Stomach (tissue), 8 donors: ENCODE measurements at regions not wholly inside any gene's neighbourhood (a gene's known extent, or its start where the extent isn't known, plus 50 kb on each side); places are given as distances from the start of the nearest gene placed in this dataset.

Experiments
- DNase-seq, 2 donors: peaks; one replicate each; pipeline versions ENCODE4 v3.0.0 to v3.0.0-alpha.2; 2013 to 2019
- H3K27ac ChIP-seq, 5 donors: fragments of 200-600 bp in 4 of 5; sonication (generic) in 4 of 5; one replicate each; pipeline ENCODE4 v1.5.1; 2013 to 2019; ENCODE audit warnings: mild to moderate bottlenecking in 1 of 5, moderate library complexity in 1 of 5
- H3K27me3 ChIP-seq, 3 donors: fragments of 200-600 bp; sonication (generic); one replicate each; pipeline ENCODE4 v1.5.1; 2017 to 2019; ENCODE audit warnings: mixed run types in 1 of 3
- H3K36me3 ChIP-seq, 4 donors: fragments of 200-600 bp; sonication (generic); 1 replicate in 3 of 4; 2 replicates in 1 of 4; pipeline ENCODE4 v1.5.1; 2016 to 2019
- H3K4me1 ChIP-seq, 4 donors: fragments of 200-600 bp; sonication (generic); one replicate each; pipeline ENCODE4 v1.5.1; 2016 to 2019
- H3K4me3 ChIP-seq, 4 donors: fragments of 200-600 bp; sonication (generic) in 3 of 4; one replicate each; pipeline ENCODE4 v1.5.1; 2016 to 2019; ENCODE audit warnings: mild to moderate bottlenecking in 1 of 4
- H3K9me3 ChIP-seq, 4 donors: fragments of 200-600 bp; sonication (generic); one replicate each; pipeline ENCODE4 v1.5.1; 2016 to 2019
- CTCF ChIP-seq, 7 experiments: fragments of 450-650 bp in 4 of 7; fragments of 200-600 bp in 3 of 7; sonication (generic) in 3 of 7; IDR thresholded peaks; one replicate each; pipeline ENCODE4 v1.5.1; 2016 to 2019; ENCODE audit warnings: antibody characterized with exemption in 7 of 7, control low read depth in 2 of 7, mild to moderate bottlenecking in 1 of 7
- EP300 ChIP-seq: sonication (generic); formaldehyde crosslinking; IDR thresholded peaks from one replicate; pipeline ENCODE4 v1.6.1; 2017; ENCODE audit warnings: antibody characterized with exemption
- POLR2A ChIP-seq, 4 donors: fragments of 450-650 bp; IDR thresholded peaks; one replicate each; pipeline ENCODE4 v1.6.1; 2016; ENCODE audit warnings: antibody characterized with exemption in 4 of 4, control low read depth in 2 of 4, mild to moderate bottlenecking in 1 of 4, moderate library complexity in 1 of 4
- POLR2AphosphoS5 ChIP-seq, 3 donors: sonication (generic); formaldehyde crosslinking; IDR thresholded peaks; one replicate each; pipeline ENCODE4 v1.6.1; 2016; ENCODE audit warnings: antibody characterized with exemption in 3 of 3
- WGBS, 5 donors: extraction: QIAGEN DNeasy Blood & Tissue Kit in 3 of 5; methylation state at CpG; one replicate each; pipeline versions ENCODE4 v1.1.5 to v1.1.7; 2013 to 2018; 5-methylcytosine and 5-hydroxymethylcytosine counted together
- intact Hi-C: fragments of 100-400 bp; cut with DNase I; formaldehyde crosslinking; loops from one replicate; pipeline ENCODE4 v1.15.1; 2023; ENCODE audit warnings: low total_unique reads
- donor health status: healthy with polysubstance abuse.
- donor health status: Bipolar disorder and iron deficiency.
- donor health status: healthy.

GRCh38 chr2:116696903-116697302 lies 1117.6 kb upstream of the DDX18 start:
- H3K4me3 ChIP-seq: no peak overlapping the region
- intact Hi-C loops: no loop called here
- H3K36me3 ChIP-seq: no peaks in the 10 kb centered on the region
- no peaks in the 10 kb centered on the region for H3K9me3 ChIP-seq
- no peak for DNase-seq
- no peak overlapping the region for H3K27ac ChIP-seq
- no peaks in the 10 kb centered on the region for H3K27me3 ChIP-seq
- no peaks in the 10 kb centered on the region for H3K4me1 ChIP-seq
- TF ChIP-seq POLR2A (IDR thresholded peaks at IDR 0.05) (no peak), POLR2AphosphoS5 (IDR thresholded peaks at IDR 0.05) (no peak), CTCF (IDR thresholded peaks at IDR 0.05) (no peak), EP300 (no peak)

GRCh38 chr2:116706396-116706795 lies 1108.1 kb upstream of the DDX18 start:
- Histone ChIP-seq H3K9me3 (peaks cover 0 to 11% (median 1%) of the 10 kb centered on the region in 4 donors), H3K27ac (no peak overlapping the region), H3K4me1 (no peaks in the 10 kb centered on the region), H3K27me3 (no peaks in the 10 kb centered on the region), H3K4me3 (no peak overlapping the region), H3K36me3 (no peaks in the 10 kb centered on the region)
- DNase-seq: no peak
- TF ChIP-seq POLR2A (IDR thresholded peaks at IDR 0.05) (no peak), CTCF (IDR thresholded peaks at IDR 0.05) (no peak), EP300 (no peak), POLR2AphosphoS5 (IDR thresholded peaks at IDR 0.05) (no peak)
- intact Hi-C loops: no loop called here
- WGBS, 5 donors: 73 to 89% (median 85%) methylated on average over 3 of the region's 3 CpGs

GRCh38 chr2:116716038-116716437 lies 1098.5 kb upstream of the DDX18 start:
- no peak overlapping the region for H3K4me3 ChIP-seq
- TF ChIP-seq POLR2AphosphoS5 (IDR thresholded peaks at IDR 0.05) (no peak), CTCF (IDR thresholded peaks at IDR 0.05) (no peak), POLR2A (IDR thresholded peaks at IDR 0.05) (no peak), EP300 (no peak)
- H3K27me3 ChIP-seq: no peaks in the 10 kb centered on the region
- H3K9me3 ChIP-seq: peaks cover 0 to 7% (median 0%) of the 10 kb centered on the region in 4 donors
- no peak for DNase-seq
- intact Hi-C loops: no loop called here
- WGBS, 5 donors: 53 to 66% (median 61%) methylated on average over 1 of the region's 1 CpG
- H3K27ac ChIP-seq: no peak overlapping the region
- H3K36me3 ChIP-seq: no peaks in the 10 kb centered on the region
- no peaks in the 10 kb centered on the region for H3K4me1 ChIP-seq

GRCh38 chr2:116716444-116716843 lies 1098.0 kb upstream of the DDX18 start:
- DNase-seq: no peak
- no peaks in the 10 kb centered on the region for H3K27me3 ChIP-seq
- H3K27ac ChIP-seq: no peak overlapping the region
- intact Hi-C loops: no loop called here
- peaks cover 0 to 3% (median 0%) of the 10 kb centered on the region in 4 donors for H3K9me3 ChIP-seq
- TF ChIP-seq POLR2A (IDR thresholded peaks at IDR 0.05) (no peak), POLR2AphosphoS5 (IDR thresholded peaks at IDR 0.05) (no peak), EP300 (no peak), CTCF (IDR thresholded peaks at IDR 0.05) (no peak)
- 68 to 88% (median 81%) methylated on average over 2 of the region's 2 CpGs for WGBS, 5 donors
- no peak overlapping the region for H3K4me3 ChIP-seq
- H3K4me1 ChIP-seq: no peaks in the 10 kb centered on the region
- no peaks in the 10 kb centered on the region for H3K36me3 ChIP-seq
